A549 (cell line): ENCODE measurements at regions not wholly inside any gene's neighbourhood (a gene's known extent, or its start where the extent isn't known, plus 50 kb on each side); places are given as distances from the start of the nearest gene placed in this dataset.

ENCODE experiments used
- ATAC-seq, 2 experiments: fragments of 200-7000 bp in 1 of 2; fragments of >200 bp in 1 of 2; cut with Nextera tagmentation in 1 of 2; cut with Tn5 transposase in 1 of 2; 3 replicates each; pipeline versions ENCODE4 v1.8.0 to v1.9.1; 2018 to 2020; ENCODE audit warnings: mild to moderate bottlenecking in 1 of 2, moderate library complexity in 1 of 2
- CTCF ChIA-PET: fragments of 300-600 bp; sonication (Branson Sonifier 250); formaldehyde crosslinking; extraction: SDS; loops from one replicate; lab custom pipeline; 2021; ENCODE audit warnings: antibody characterized with exemption, inconsistent platforms; lab: Yijun Ruan, JAX
- POLR2A ChIA-PET: fragments of 350-600 bp; formaldehyde crosslinking; extraction: SDS; loops from one replicate; lab custom pipeline; 2021; ENCODE audit warnings: antibody characterized with exemption, inconsistent platforms; lab: Yijun Ruan, JAX
- DNase-seq, 2 experiments: peaks; one replicate each; pipeline versions ENCODE4 v3.0.0 to v3.0.0-alpha.2; 2011 to 2016; ENCODE audit warnings: low read depth in 1 of 2, low spot score in 1 of 2
- FAIRE-seq: peaks from 2 replicates; lab custom pipeline; 2011; peaks lifted over from hg19 to GRCh38; lab: Jason Lieb, UNC
- H3K27ac ChIP-seq, 2 experiments: fragments of >200 bp; sonication (Bioruptor Twin); formaldehyde crosslinking; 3 replicates each; pipeline ENCODE4 v1.5.1; 2016 to 2017
- H3K4me1 ChIP-seq: fragments of >200 bp; sonication (Bioruptor Twin); formaldehyde crosslinking; 3 replicates; pipeline ENCODE4 v1.6.1; 2016
- H3K4me2 ChIP-seq: fragments of >200 bp; sonication (Bioruptor Twin); formaldehyde crosslinking; 3 replicates; pipeline ENCODE4 v1.6.1; 2016
- H3K4me3 ChIP-seq: fragments of >200 bp; sonication (Bioruptor Twin); formaldehyde crosslinking; 3 replicates; pipeline ENCODE4 v1.5.1; 2016
- H3K9me3 ChIP-seq: fragments of >200 bp; sonication (Bioruptor Twin); formaldehyde crosslinking; 3 replicates; pipeline ENCODE4 v1.6.1; 2016
- CBX2 ChIP-seq: fragments of 200-600 bp; sonication (generic); IDR thresholded peaks from 2 replicates; pipeline ENCODE4 v1.6.1; 2016; ENCODE audit warnings: low read depth, mild to moderate bottlenecking, borderline replicate concordance
- CBX8 ChIP-seq: fragments of 200-600 bp; sonication (generic); IDR thresholded peaks from 2 replicates; pipeline ENCODE4 v1.6.1; 2016
- CHD2 ChIP-seq: fragments of 150-350 bp; IDR thresholded peaks from 2 replicates; pipeline ENCODE4 v1.6.1; 2014; ENCODE audit warnings: low read length; ENCODE audit not compliant: partially characterized antibody
- CHD4 ChIP-seq: fragments of 200-600 bp; sonication (generic); IDR thresholded peaks from 2 replicates; pipeline ENCODE4 v1.6.1; 2016; ENCODE audit warnings: antibody characterized with exemption, mild to moderate bottlenecking, borderline replicate concordance
- EP300 ChIP-seq, 2 experiments: fragments of >200 bp; sonication (Bioruptor Twin); formaldehyde crosslinking; IDR thresholded peaks; 2 replicates in 1 of 2; 3 replicates in 1 of 2; pipeline ENCODE4 v1.6.1; 2016 to 2017
- FOSB ChIP-seq: fragments of 250-450 bp; sonication (Bioruptor Pico); IDR thresholded peaks from 2 replicates; pipeline ENCODE4 v1.5.0; 2020; ENCODE audit warnings: mild to moderate bottlenecking, moderate library complexity
- FOXS1 ChIP-seq: fragments of 250-450 bp; sonication (Bioruptor Pico); IDR thresholded peaks from 2 replicates; pipeline ENCODE4 v1.5.0; 2020; ENCODE audit warnings: mild to moderate bottlenecking, moderate library complexity
- HEYL ChIP-seq: fragments of 250-450 bp; sonication (Bioruptor Pico); IDR thresholded peaks from 2 replicates; pipeline ENCODE4 v1.8.0; 2021; ENCODE audit warnings: mild to moderate bottlenecking, moderate library complexity
- HOXB5 ChIP-seq: fragments of 250-450 bp; sonication (Bioruptor Pico); IDR thresholded peaks from 2 replicates; pipeline ENCODE4 v1.5.0; 2020; ENCODE audit warnings: mild to moderate bottlenecking, moderate library complexity
- JUN ChIP-seq, 2 experiments: fragments of >200 bp; sonication (Bioruptor Twin); formaldehyde crosslinking; IDR thresholded peaks; 2 replicates in 1 of 2; 3 replicates in 1 of 2; pipeline ENCODE4 v1.6.1; 2016 to 2017
- NFE2L2 ChIP-seq: fragments of 150-350 bp; conservative IDR thresholded peaks from 2 replicates; pipeline ENCODE4 v1.6.1; 2014; ENCODE audit warnings: low read length
- NR3C1 ChIP-seq: fragments of >200 bp; sonication (Bioruptor Twin); formaldehyde crosslinking; IDR thresholded peaks from 3 replicates; pipeline ENCODE4 v1.6.1; 2017
- POLR2A ChIP-seq: IDR thresholded peaks from 2 replicates; pipeline ENCODE4 v1.6.1; 2012; ENCODE audit warnings: mild to moderate bottlenecking, low read length
- POLR2AphosphoS2 ChIP-seq: conservative IDR thresholded peaks from 2 replicates; pipeline ENCODE4 v1.6.1; 2012; ENCODE audit warnings: low read length, improper control_type of control experiment, inconsistent platforms
- RAD21 ChIP-seq, 2 experiments: fragments of >200 bp in 1 of 2; sonication (Bioruptor Twin) in 1 of 2; formaldehyde crosslinking in 1 of 2; IDR thresholded peaks in 1 of 2; conservative IDR thresholded peaks in 1 of 2; 2 replicates in 1 of 2; 3 replicates in 1 of 2; pipeline ENCODE4 v1.6.1; 2012 to 2018; ENCODE audit warnings: inconsistent platforms in 1 of 2
- RARB ChIP-seq: fragments of 250-450 bp; sonication (Bioruptor Pico); IDR thresholded peaks from 2 replicates; pipeline ENCODE4 v1.8.0; 2021; ENCODE audit warnings: mild to moderate bottlenecking, moderate library complexity
- REST ChIP-seq: fragments of 200-600 bp; sonication (generic); IDR thresholded peaks from 2 replicates; pipeline ENCODE4 v1.6.1; 2016; ENCODE audit warnings: antibody characterized with exemption, mild to moderate bottlenecking, moderate library complexity
- RFX5 ChIP-seq: fragments of 450-650 bp; IDR thresholded peaks from 2 replicates; pipeline ENCODE4 v1.7.1; 2014; ENCODE audit warnings: antibody characterized with exemption, mild to moderate bottlenecking, moderate library complexity
- TP53 ChIP-seq: fragments of 250-450 bp; sonication (Bioruptor Pico); IDR thresholded peaks from 2 replicates; pipeline ENCODE4 v1.5.0; 2021; ENCODE audit warnings: mild to moderate bottlenecking, moderate library complexity
- ZC3H11A ChIP-seq: fragments of 450-650 bp; IDR thresholded peaks from 2 replicates; pipeline ENCODE4 v1.6.1; 2014; ENCODE audit warnings: antibody characterized with exemption, mild to moderate bottlenecking
- ZSCAN20 ChIP-seq: fragments of 250-450 bp; sonication (Bioruptor Pico); IDR thresholded peaks from 2 replicates; pipeline ENCODE4 v1.8.0; 2022; ENCODE audit warnings: mild to moderate bottlenecking, moderate library complexity
- WGBS: methylation state at CpG from one replicate; pipeline ENCODE4 v1.1.6; 2017; ENCODE audit errors: missing lambda C conversion rate; 5-methylcytosine and 5-hydroxymethylcytosine counted together

GRCh38 chr13:107738004-107738403 lies 477.3 kb downstream of the LIG4 start:
- Histone ChIP-seq H3K9me3 (no peaks in the 10 kb centered on the region), H3K4me3 (no peak overlapping the region), H3K27ac (no peak overlapping the region), H3K4me1 (no peaks in the 10 kb centered on the region), H3K4me2 (no peak overlapping the region)
- TF ChIP-seq NFE2L2 (no peak), FOSB (CRISPR knock-in tag) (no peak), CBX2 (no peak), HEYL (CRISPR knock-in tag) (no peak), NR3C1 (no peak)
- 1% methylated on average over 4 of the region's 4 CpGs for WGBS
- ATAC-seq (no peak), FAIRE-seq (no peak), DNase-seq (no peak)
- POLR2A ChIA-PET = no interaction called here
- CTCF ChIA-PET = no interaction called here

DNA sequence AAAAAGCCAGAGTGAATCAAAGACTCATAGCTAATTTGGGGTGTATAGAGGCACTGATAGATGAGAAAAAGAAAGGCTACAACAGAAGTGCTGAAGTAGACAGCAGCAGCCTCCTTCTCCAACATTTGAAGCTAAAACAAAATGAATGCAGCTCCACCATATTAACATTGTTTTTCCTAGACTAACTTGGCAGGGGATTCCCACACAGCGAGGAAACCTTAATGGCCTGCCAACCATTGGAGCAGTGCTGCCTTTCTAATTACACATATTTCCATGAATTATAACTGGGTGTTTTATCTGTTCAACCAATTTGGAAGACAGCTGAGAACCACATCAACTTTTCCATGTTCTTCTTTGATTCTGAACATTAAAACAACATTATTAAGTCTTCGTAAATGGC lies 478.6 kb downstream of the LIG4 start:
- 5% methylated on average over 2 of the region's 2 CpGs for WGBS
- CTCF ChIA-PET = no interaction called here
- no peak for TF ChIP-seq NR3C1
- no peak for TF ChIP-seq CHD2
- no peak for TF ChIP-seq ZC3H11A
- TF ChIP-seq RFX5 = no peak
- POLR2A ChIA-PET = no interaction called here
- Histone ChIP-seq H3K4me1 (no peaks in the 10 kb centered on the region), H3K9me3 (no peaks in the 10 kb centered on the region), H3K4me2 (no peak overlapping the region), H3K4me3 (no peak overlapping the region), H3K27ac (no peak overlapping the region)
- ATAC-seq (no peak), DNase-seq (no peak), FAIRE-seq (no peak)

DNA sequence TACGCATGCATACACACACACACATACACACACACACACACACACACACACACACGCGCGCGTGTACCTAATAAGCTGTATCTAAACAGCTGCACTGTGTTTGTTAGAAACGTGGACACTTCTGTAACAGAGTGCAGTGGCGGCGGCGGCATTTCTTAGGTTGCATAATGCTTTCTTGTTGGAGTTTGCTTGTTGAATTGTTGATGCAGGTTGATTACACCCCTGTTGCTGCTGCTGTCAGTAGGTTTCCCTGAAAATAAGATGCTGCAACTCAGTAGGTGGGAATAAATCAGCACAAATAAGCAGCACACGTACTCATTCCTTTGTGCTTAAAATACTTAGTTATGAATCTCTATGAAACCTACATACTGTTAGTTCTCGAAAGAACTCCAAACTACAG lies 479.2 kb downstream of the LIG4 start:
- 51% methylated on average over 11 of the region's 11 CpGs for WGBS
- FAIRE-seq (no peak), ATAC-seq (no peak), DNase-seq (no peak)
- TF ChIP-seq ZC3H11A (no peak), REST (no peak), CBX8 (no peak), JUN (IDR thresholded peaks at IDR 0.05) (no peak), TP53 (CRISPR knock-in tag) (no peak), ZSCAN20 (CRISPR knock-in tag) (no peak), FOXS1 (CRISPR knock-in tag) (no peak), POLR2AphosphoS2 (no peak), RAD21 (conservative IDR thresholded peaks at IDR 0.05 in 1 of 2, IDR thresholded peaks at IDR 0.05 in 1 of 2) (no peak), HOXB5 (CRISPR knock-in tag) (no peak), EP300 (IDR thresholded peaks at IDR 0.05) (no peak)
- no peak overlapping the region for H3K4me2 ChIP-seq
- H3K9me3 ChIP-seq = no peaks in the 10 kb centered on the region
- POLR2A ChIA-PET = no interaction called here
- no peaks in the 10 kb centered on the region for H3K4me1 ChIP-seq
- H3K27ac ChIP-seq = no peak overlapping the region
- CTCF ChIA-PET = no interaction called here
- H3K4me3 ChIP-seq = no peak overlapping the region

DNA sequence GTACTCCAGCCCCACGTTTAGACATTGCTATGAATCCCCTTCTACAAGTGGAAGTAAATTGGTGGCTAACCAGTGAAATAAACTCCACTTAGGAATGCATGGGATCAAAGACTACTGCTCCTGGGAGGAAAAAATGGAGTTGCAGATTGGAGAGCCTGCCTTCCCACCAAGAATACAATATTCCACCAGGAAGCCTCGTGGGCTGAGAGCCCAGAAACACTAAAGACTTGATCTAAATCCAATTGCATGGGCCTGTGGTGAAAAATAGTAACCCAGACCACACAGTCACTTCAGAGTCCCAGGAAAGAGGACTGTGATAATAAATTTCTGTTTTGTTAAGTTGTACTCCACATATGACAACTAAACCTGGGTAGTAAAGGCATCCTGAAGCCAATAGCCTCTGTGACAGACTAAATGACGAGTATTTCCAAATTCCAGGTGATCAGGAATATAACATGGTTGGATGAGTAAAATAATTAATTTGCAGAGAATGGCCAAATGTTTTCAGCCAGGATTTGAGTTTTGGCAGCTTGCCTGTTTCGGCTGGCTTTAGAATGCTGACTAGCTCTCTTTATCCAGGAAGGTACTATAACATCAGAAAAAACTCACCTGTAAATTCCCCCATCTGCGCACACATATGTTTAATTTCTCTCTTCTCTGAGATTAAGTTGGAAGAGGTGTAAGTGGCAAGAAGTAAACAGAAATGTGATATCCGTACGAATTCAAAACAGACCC lies 480.3 kb downstream of the LIG4 start:
- ATAC-seq (no peak), FAIRE-seq (no peak), DNase-seq (no peak)
- ChIA-PET CTCF (no interaction called here), POLR2A (no interaction called here)
- WGBS = 13% methylated on average over 7 of the region's 7 CpGs
- no peak for TF ChIP-seq RARB (CRISPR knock-in tag)
- TF ChIP-seq POLR2A = no peak
- no peak for TF ChIP-seq CHD4
- Histone ChIP-seq H3K4me2 (no peak overlapping the region), H3K9me3 (no peaks in the 10 kb centered on the region), H3K4me3 (no peak overlapping the region), H3K27ac (no peak overlapping the region), H3K4me1 (no peaks in the 10 kb centered on the region)
